GM19328 (cell line): ENCODE measurements at regions not wholly inside any gene's neighbourhood (a gene's known extent, or its start where the extent isn't known, plus 50 kb on each side); places are given as distances from the start of the nearest gene placed in this dataset.
"Not testable (repeated sequence)": the region's sequence is repeated elsewhere in the genome, so short reads cannot be mapped to it uniquely, and the experiment has no call there.

Experiments used
- ATAC-seq: cut with Tn5 transposase; IDR thresholded peaks from one replicate; pipeline ENCODE4 v1.9.1; 2021; ENCODE audit warnings: mild to moderate bottlenecking, moderate library complexity; ENCODE audit not compliant: unreplicated experiment

- ATAC-seq = no peak
These were observed 63.9 kb downstream of the MAT2B start for GRCh38 chr5:163569284-163569683.

- ATAC-seq = no peak
These were observed 66.3 kb downstream of the MAT2B start for GRCh38 chr5:163571744-163572143.

GRCh38 chr5:163574472-163575440 lies 69.3 kb downstream of the MAT2B start:
- no peak for ATAC-seq

GRCh38 chr5:163578652-163579051 lies 73.2 kb downstream of the MAT2B start:
- no peak for ATAC-seq

- ATAC-seq = no peak
These were observed 74.3 kb downstream of the MAT2B start for GRCh38 chr5:163579729-163580128.

- ATAC-seq = no peak
These were observed 75.1 kb downstream of the MAT2B start for GRCh38 chr5:163580516-163580915.

- not testable (repeated sequence) for ATAC-seq
These were observed 78.2 kb downstream of the MAT2B start for GRCh38 chr5:163583491-163584153.

- ATAC-seq = no peak
These were observed 79.8 kb downstream of the MAT2B start for GRCh38 chr5:163585206-163585605.

- ATAC-seq = no peak
These were observed 81.1 kb downstream of the MAT2B start for GRCh38 chr5:163586531-163586956.

- ATAC-seq = no peak
These were observed 89.5 kb downstream of the MAT2B start for GRCh38 chr5:163594951-163595350.

GRCh38 chr5:163595932-163596607 lies 90.7 kb downstream of the MAT2B start:
- ATAC-seq = no peak

GRCh38 chr5:163596608-163597315 lies 91.3 kb downstream of the MAT2B start:
- no peak for ATAC-seq

- no peak for ATAC-seq
These were observed 98.6 kb downstream of the MAT2B start for GRCh38 chr5:163604013-163604412.

GRCh38 chr5:163607256-163607655 lies 101.8 kb downstream of the MAT2B start:
- no peak for ATAC-seq

GRCh38 chr5:163608621-163609020 lies 103.2 kb downstream of the MAT2B start:
- no peak for ATAC-seq

- no peak for ATAC-seq
These were observed 104.5 kb downstream of the MAT2B start for GRCh38 chr5:163609910-163610309.

- no peak for ATAC-seq
These were observed 107.1 kb downstream of the MAT2B start for GRCh38 chr5:163612358-163613149.

GRCh38 chr5:163613150-163613442 lies 107.7 kb downstream of the MAT2B start:
- ATAC-seq = no peak

GRCh38 chr5:163614787-163615186 lies 109.4 kb downstream of the MAT2B start:
- no peak for ATAC-seq

- ATAC-seq = no peak
These were observed 114.0 kb downstream of the MAT2B start for GRCh38 chr5:163619273-163619934.
